Fibroblast of mammary gland (primary cell): ENCODE measurements at regions not wholly inside any gene's neighbourhood (a gene's known extent, or its start where the extent isn't known, plus 50 kb on each side); places are given as distances from the start of the nearest gene placed in this dataset.

Experiments
- DNase-seq: peaks from one replicate; pipeline ENCODE4 v3.0.0-alpha.2; 2010; ENCODE audit warnings: low read depth
- H3K4me3 ChIP-seq: 2 replicates; pipeline ENCODE4 v1.5.1; 2011; ENCODE audit warnings: low read depth, mild to moderate bottlenecking, low read length, moderate library complexity; ENCODE audit not compliant: control insufficient read depth
- CTCF ChIP-seq: conservative IDR thresholded peaks from 2 replicates; pipeline ENCODE4 v1.5.1; 2011; ENCODE audit warnings: low read depth, low read length, inconsistent platforms; ENCODE audit not compliant: control insufficient read depth, insufficient read depth

GRCh38 chr10:128437786-128438345, 311.6 kb upstream of the MKI67 start:
- TF ChIP-seq CTCF, result no peak
- DNase-seq, result no peak
- H3K4me3 ChIP-seq, result no peak overlapping the region

GRCh38 chr10:128438417-128439063, 312.3 kb upstream of the MKI67 start:
- H3K4me3 ChIP-seq, result no peak overlapping the region
- no peak for DNase-seq
- no peak for TF ChIP-seq CTCF

- no peak for DNase-seq
- no peak for TF ChIP-seq CTCF
- no peak overlapping the region for H3K4me3 ChIP-seq
These were observed 314.4 kb upstream of the MKI67 start for GRCh38 chr10:128440513-128441160.

- no peak overlapping the region for H3K4me3 ChIP-seq
- DNase-seq, result no peak
- no peak for TF ChIP-seq CTCF
These were observed 317.8 kb upstream of the MKI67 start for GRCh38 chr10:128443925-128444518.

- H3K4me3 ChIP-seq, result no peak overlapping the region
- no peak for TF ChIP-seq CTCF
- no peak for DNase-seq
These were observed 322.6 kb upstream of the MKI67 start for GRCh38 chr10:128448796-128449195.

GRCh38 chr10:128451879-128452278, 325.7 kb upstream of the MKI67 start:
- no peak overlapping the region for H3K4me3 ChIP-seq
- DNase-seq, result no peak
- no peak for TF ChIP-seq CTCF
